GM21528 (cell line): ENCODE measurements at regions not wholly inside any gene's neighbourhood (a gene's known extent, or its start where the extent isn't known, plus 50 kb on each side); places are given as distances from the start of the nearest gene placed in this dataset.
"Not testable (repeated sequence)": the region's sequence is repeated elsewhere in the genome, so short reads cannot be mapped to it uniquely, and the experiment has no call there.

ENCODE experiments used
- ATAC-seq: cut with Tn5 transposase; IDR thresholded peaks from one replicate; pipeline ENCODE4 v1.9.1; 2021; ENCODE audit warnings: mild to moderate bottlenecking, moderate library complexity; ENCODE audit not compliant: unreplicated experiment, low FRiP score

- ATAC-seq = no peak
These were observed 910.4 kb upstream of the CITED2 start for GRCh38 chr6:140284871-140285270.

GRCh38 chr6:140283197-140283596 is 908.7 kb upstream of the CITED2 start:
- ATAC-seq = no peak

- no peak for ATAC-seq
These were observed 907.3 kb upstream of the CITED2 start for GRCh38 chr6:140281767-140282166.

GRCh38 chr6:140281236-140281635 is 906.8 kb upstream of the CITED2 start:
- ATAC-seq = no peak

- no peak for ATAC-seq
These were observed 902.3 kb upstream of the CITED2 start for GRCh38 chr6:140276719-140277118.

GRCh38 chr6:140276133-140276532 is 901.7 kb upstream of the CITED2 start:
- no peak for ATAC-seq

- no peak for ATAC-seq
These were observed 901.3 kb upstream of the CITED2 start for GRCh38 chr6:140275725-140276124.

GRCh38 chr6:140274548-140274947 is 900.1 kb upstream of the CITED2 start:
- no peak for ATAC-seq

- ATAC-seq = peak; percentile 99
These were observed 897.4 kb upstream of the CITED2 start for GRCh38 chr6:140271759-140272377.

GRCh38 chr6:140269591-140270165 is 895.2 kb upstream of the CITED2 start:
- no peak for ATAC-seq

GRCh38 chr6:140264431-140264830 is 890.0 kb upstream of the CITED2 start:
- no peak for ATAC-seq

- ATAC-seq = not testable (repeated sequence)
These were observed 883.9 kb upstream of the CITED2 start for GRCh38 chr6:140258302-140258701.

- ATAC-seq = no peak
These were observed 881.8 kb upstream of the CITED2 start for GRCh38 chr6:140256248-140256647.

- no peak for ATAC-seq
These were observed 878.6 kb upstream of the CITED2 start for GRCh38 chr6:140253096-140253495.

GRCh38 chr6:140252099-140252498 is 877.7 kb upstream of the CITED2 start:
- no peak for ATAC-seq

GRCh38 chr6:140245296-140246040 is 871.0 kb upstream of the CITED2 start:
- ATAC-seq = no peak

- no peak for ATAC-seq
These were observed 862.8 kb upstream of the CITED2 start for GRCh38 chr6:140237251-140237650.

- ATAC-seq = no peak
These were observed 862.3 kb upstream of the CITED2 start for GRCh38 chr6:140236732-140237131.

GRCh38 chr6:140230282-140230681 is 855.8 kb upstream of the CITED2 start:
- no peak for ATAC-seq

GRCh38 chr6:140228491-140228890 is 854.0 kb upstream of the CITED2 start:
- no peak for ATAC-seq

- no peak for ATAC-seq
These were observed 852.2 kb upstream of the CITED2 start for GRCh38 chr6:140226637-140227036.
